Suprapubic skin (tissue), 4 donors: ENCODE measurements at regions not wholly inside any gene's neighbourhood (a gene's known extent, or its start where the extent isn't known, plus 50 kb on each side); places are given as distances from the start of the nearest gene placed in this dataset.

Source experiments
- CTCF ChIP-seq, 2 donors: fragments of 200-600 bp in 1 of 2; fragments of 450-650 bp in 1 of 2; sonication (generic) in 1 of 2; IDR thresholded peaks; one replicate each; pipeline ENCODE4 v1.5.1; 2016 to 2019; ENCODE audit warnings: antibody characterized with exemption in 2 of 2, mild to moderate bottlenecking in 1 of 2, moderate library complexity in 1 of 2
- EP300 ChIP-seq: sonication (generic); formaldehyde crosslinking; IDR thresholded peaks from one replicate; pipeline ENCODE4 v1.6.1; 2017; ENCODE audit warnings: antibody characterized with exemption
- POLR2A ChIP-seq, 2 donors: fragments of 450-650 bp; IDR thresholded peaks; one replicate each; pipeline ENCODE4 v1.6.1; 2017; ENCODE audit warnings: antibody characterized with exemption in 2 of 2, mild to moderate bottlenecking in 2 of 2, moderate library complexity in 2 of 2
- POLR2AphosphoS5 ChIP-seq, 3 donors: sonication (generic); formaldehyde crosslinking; IDR thresholded peaks; one replicate each; pipeline ENCODE4 v1.6.1; 2017; ENCODE audit warnings: antibody characterized with exemption in 3 of 3

GRCh38 chr7:10756981-10757380 is 216.7 kb upstream of the PHF14 start:
- TF ChIP-seq CTCF (IDR thresholded peaks at IDR 0.05) (no peak), POLR2AphosphoS5 (IDR thresholded peaks at IDR 0.05) (no peak), POLR2A (IDR thresholded peaks at IDR 0.05) (no peak), EP300 (no peak)
